Panc1 (cell line): ENCODE measurements at regions not wholly inside any gene's neighbourhood (a gene's known extent, or its start where the extent isn't known, plus 50 kb on each side); places are given as distances from the start of the nearest gene placed in this dataset.

Source experiments
- POLR2AphosphoS5 ChIP-seq: IDR thresholded peaks from 2 replicates; pipeline ENCODE4 v1.6.1; 2012; ENCODE audit warnings: mild to moderate bottlenecking, low read depth, low read length, moderate library complexity
- SIN3A ChIP-seq: IDR thresholded peaks from 2 replicates; pipeline ENCODE4 v1.6.1; 2012; ENCODE audit warnings: low read depth, mild to moderate bottlenecking, low read length, moderate library complexity, borderline replicate concordance; ENCODE audit not compliant: insufficient read depth
- TCF7L2 ChIP-seq: IDR thresholded peaks from 2 replicates; pipeline ENCODE4 v1.6.1; 2011; ENCODE audit warnings: mild to moderate bottlenecking, low read depth, low read length, inconsistent platforms
- TF ChIP-seq, protein P1 (sequence below): fragments of 450-650 bp; IDR thresholded peaks from 2 replicates; pipeline ENCODE4 v1.5.1; 2017; ENCODE audit warnings: mild to moderate bottlenecking

DNA sequence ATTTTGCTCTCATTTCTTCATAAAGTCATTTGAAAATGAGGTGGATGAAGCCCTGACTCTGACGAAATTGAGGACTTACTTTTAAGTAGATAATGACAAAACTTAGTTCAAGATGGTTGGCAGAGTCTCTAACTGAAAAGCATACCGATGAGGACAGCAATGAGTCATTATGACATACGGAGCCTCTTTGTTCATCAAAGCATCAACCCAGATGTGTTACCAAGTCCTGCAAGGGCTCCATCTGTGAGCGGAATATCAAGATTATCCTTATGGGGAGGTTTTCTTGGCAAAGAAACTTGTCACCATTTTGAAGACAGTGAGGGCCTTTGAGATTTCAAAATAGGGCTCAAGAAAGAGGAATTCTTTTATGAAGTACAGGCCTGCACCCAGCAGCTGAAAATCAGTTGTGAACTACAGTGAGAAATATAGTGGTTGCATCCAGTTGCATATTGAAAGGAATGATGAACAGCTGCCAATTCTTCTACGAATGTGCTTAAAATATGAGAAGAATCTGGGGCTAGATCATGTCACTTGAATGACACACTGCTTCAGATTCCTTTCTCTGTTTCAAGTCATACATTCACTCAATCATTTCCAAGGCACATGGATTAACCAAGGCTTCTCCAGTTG, 86.6 kb upstream of the SLC24A2 start:
- TF ChIP-seq, protein P1, sequence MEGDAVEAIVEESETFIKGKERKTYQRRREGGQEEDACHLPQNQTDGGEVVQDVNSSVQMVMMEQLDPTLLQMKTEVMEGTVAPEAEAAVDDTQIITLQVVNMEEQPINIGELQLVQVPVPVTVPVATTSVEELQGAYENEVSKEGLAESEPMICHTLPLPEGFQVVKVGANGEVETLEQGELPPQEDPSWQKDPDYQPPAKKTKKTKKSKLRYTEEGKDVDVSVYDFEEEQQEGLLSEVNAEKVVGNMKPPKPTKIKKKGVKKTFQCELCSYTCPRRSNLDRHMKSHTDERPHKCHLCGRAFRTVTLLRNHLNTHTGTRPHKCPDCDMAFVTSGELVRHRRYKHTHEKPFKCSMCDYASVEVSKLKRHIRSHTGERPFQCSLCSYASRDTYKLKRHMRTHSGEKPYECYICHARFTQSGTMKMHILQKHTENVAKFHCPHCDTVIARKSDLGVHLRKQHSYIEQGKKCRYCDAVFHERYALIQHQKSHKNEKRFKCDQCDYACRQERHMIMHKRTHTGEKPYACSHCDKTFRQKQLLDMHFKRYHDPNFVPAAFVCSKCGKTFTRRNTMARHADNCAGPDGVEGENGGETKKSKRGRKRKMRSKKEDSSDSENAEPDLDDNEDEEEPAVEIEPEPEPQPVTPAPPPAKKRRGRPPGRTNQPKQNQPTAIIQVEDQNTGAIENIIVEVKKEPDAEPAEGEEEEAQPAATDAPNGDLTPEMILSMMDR, result no peak
- TF ChIP-seq POLR2AphosphoS5 (no peak), TCF7L2 (no peak), SIN3A (no peak)
